ENCODE measurements at regions not wholly inside any gene's neighbourhood (a gene's known extent, or its start where the extent isn't known, plus 50 kb on each side); places are given as distances from the start of the nearest gene placed in this dataset.

DNA sequence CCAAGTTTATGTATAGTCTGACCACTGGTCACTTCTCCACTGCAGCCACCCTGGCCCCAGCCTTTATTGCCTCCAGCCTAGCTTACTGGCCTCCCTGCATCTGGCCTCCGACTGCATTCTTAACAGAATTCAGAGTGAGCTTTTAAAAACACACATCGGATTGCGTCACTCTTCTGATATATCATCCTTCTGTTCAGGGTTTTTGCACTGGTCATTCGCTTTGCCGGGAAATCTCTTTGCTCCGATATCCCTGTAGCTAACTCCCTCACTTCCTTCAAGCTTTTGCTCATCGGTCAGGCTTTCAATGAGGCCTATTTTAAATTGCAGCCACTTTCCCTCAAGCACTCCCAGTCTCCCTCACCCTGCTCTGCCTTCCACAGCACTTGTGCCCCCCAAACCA lies 101.6 kb upstream of the DLX2 start:
- DNase-seq (ENCODE audit: low spot score): no peak

DNA sequence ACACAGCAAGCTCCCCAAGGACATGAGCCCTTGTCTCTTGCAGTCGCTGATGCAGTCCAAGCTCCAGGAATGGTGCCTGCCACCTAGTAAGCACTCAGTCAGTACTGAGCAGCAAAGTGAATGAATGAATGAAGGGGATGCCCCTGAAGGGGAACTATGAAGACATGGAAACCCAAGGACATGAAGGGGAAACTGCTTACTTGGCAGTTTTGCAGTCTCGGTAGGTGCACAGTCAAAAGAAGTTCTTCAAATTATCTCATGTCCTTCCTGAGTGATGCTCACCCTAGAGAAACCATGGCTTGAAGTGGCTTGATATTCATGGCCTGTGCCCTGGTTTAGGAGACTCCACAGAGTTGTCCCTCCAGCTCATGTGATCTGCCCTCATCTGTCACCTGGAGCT lies 102.1 kb upstream of the DLX2 start:
- DNase-seq (ENCODE audit: low spot score): no peak

DNA sequence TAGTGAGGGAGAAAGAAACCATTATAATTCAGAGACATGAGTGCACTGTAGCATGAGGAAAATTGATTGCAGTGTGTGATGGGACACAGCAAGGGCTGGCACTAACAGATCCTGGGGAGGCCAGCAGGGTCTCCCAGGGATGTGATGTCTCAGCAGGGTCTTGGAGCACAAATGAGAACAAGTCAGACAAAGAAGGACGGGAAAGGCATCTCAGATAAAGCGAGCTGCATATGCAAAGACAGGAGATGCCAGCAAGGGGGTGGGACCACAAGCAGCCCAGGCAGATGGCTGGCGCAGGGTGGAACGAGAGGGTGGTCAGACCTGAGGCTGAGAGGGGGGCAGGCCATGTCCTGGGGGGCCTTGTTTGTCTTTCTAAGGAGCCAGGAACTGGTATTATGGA lies 102.6 kb upstream of the DLX2 start:
- DNase-seq (ENCODE audit: low spot score): no peak

DNA sequence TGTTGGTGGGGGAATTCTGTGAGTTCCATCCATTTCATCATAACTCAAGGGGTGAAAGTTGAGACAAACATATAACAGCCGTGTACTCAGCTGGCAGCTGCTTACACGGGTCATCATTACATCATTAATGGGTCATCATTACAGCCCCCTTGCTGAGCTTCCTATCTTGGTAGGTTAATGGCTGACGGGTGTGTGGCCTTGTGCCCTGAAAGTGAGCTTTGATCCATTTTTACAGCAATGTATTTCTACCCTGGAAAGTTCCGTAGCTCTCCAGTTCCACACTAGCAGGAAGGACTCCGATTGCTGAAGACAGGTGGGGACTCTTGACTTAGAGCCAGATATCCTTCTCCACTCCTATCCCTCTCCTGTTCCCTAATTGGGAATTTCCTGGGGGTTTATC lies 105.2 kb upstream of the DLX2 start:
- no peak for DNase-seq (ENCODE audit: low spot score)

DNA sequence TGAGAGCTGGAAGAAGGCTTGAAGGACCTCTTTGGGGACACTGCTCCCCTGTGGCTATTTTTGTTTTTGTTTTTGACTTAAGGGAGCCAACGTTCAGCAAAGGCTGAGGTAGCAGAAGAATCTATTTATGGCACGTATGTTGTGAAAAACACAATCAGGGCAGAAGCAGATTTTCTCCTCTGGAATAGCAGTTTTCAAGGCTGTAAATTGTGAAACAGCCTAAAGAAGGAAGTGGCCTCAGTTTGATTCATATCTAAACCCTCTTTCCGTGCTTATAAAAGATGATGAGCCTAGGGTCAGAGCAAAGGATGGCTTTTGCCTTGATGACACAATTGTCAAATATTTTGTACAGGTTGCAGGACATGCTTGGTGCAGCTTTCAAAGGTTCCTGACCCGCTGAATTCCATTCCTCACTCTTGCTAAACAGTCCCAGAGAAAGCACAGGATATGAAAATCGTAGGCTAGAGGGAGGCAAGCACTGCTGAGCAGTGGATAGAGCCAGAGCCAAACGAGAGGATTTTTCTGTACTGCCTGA lies 106.2 kb upstream of the DLX2 start:
- DNase-seq (ENCODE audit: low spot score): no peak

DNA sequence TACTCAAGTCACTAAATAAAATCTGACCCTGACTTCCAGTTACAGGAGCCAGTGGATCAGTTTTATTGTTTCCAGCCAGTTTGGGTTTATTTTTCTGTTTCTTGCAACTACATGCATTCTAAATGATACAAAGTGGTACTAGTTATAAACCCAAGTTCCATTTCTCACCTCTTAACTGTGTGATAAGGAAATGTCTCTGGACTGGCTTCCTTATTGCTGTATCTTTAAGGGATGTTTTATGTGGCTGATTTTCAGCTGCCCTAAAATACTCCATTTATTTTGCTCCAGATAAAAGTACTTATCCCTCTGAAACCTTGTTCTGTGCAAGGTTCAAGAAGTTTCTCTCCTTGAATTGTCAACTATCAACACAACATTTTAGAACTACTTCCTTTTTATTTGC lies 107.9 kb upstream of the DLX2 start:
- no peak for DNase-seq (ENCODE audit: low spot score)

DNA sequence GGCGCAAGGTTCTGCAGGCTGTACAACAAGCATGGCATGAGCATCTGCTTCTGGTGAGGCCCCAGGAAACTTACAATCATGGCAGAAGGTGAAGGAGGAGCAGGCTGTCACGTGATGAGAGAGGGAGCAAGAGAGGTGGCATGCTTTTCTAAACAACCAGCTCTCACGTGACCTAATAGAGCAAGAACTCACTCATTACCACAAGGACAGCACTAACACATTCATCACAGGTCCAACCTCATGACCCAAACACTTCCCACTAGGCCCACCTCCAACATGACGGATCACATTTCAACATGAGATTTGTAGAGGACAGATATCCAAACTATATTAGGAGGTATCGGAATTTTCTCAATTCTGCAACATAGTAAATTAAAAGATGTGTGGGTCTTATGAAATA lies 108.8 kb upstream of the DLX2 start:
- DNase-seq (ENCODE audit: low spot score): no peak

DNA sequence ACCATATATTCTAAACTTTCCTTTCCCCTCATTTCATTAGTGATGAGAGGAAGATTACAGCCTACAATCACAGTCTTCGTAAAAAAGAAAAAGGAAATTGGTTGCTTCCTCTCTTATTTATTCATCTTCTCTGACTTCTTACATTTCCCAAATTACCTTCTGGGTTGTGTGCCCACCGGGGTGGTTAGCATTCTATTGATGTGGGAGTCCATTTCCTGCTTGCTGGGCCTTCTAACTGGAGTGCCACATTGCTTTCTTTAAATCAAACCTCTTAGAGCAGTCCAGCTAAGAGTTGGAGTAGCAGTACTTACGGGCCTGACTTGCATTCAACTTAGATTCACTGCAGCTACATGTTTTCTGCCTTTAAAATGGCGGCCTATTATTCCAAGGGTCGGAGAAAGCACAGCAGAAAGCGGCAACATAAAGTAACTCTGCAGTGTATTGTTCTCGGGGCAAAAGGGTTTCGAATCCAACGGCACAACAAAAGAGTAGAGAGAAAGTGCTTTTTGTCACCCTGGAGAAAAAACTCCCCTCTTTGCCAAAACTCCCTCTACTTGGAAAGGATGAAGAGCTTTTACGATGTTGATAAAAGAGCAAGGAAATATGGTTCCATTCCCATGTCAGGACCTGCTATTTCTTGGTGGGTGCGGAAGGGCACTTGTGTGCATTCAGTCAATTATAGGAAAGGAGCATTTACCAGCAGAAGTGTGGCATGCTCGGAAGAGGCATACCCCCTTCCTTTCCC lies 110.6 kb upstream of the DLX2 start:
- DNase-seq (ENCODE audit: low spot score): no peak

DNA sequence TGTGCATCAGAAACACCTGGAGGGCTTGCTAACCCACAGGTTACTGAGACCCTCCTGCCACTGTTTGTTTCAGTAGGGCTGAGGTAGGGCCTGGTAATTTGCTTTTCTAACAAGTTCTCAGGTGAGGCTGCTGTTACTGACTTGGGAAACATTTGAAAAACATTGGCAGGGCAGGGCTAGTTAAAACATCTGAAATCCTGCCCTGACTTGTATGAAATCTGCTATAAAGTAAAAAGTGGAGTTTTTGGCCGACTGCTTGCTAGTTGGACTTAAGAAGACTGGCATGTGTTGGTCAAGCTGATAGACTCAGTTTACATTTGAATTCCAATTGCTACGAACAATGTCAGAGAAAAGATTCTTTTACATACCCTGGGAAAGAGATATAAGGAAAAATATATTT lies 111.6 kb upstream of the DLX2 start:
- no peak for DNase-seq (ENCODE audit: low spot score)

DNA sequence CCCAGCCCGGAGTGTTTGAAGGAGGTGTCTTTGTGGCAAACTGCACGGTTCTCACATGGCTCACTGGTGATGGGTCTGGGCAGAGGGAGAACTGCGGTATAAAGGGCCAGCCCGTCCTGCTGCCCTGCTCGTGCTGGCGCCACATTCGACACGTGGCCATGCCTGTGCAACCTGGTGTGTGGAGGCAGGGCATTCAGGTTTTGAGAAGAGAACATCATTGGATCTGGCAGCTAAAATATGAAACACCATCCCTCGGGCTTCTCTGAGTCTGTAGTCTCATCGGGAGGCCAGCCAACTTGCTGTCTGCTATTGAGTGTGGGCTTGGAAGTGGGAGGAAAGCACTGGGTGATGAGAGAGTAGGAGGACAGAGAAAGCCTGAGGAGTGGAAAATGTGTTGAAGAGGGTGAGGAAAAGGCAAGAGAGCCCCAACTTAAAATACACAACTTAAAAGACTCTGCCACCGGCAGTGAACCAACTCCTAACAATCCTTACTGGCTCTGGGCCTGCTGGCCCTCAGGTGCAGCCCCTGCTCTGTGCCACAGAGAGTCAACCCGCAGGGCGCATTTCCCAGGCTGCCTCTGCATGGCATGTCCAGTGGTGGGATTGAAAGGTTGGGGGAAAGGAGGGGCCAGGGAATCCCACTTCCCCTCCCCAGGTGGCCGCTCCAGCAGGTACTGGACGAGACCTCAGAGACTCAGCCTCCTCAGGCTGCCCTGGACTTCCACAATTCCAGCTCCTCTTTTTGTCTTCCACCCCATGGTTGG lies 112.7 kb upstream of the DLX2 start:
- no peak for DNase-seq (ENCODE audit: low spot score)

DNA sequence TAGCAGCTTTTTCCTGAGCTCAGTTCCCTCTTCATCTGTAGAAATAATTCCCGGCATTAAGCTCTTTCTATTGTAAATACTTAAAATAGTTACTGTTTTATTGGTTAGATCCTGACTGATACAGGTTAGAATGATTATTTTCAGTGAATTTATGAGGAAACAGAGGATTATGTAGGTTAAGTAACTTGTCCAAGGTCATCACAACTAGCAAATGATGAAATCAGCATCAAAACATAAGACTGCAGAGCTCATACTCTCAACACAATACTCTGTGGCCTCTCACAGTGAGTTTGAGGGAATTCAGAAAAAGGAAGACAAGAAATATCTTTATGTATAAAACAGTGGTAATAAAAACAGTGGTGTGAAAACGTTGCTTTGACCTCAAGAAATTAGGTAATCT lies 113.2 kb upstream of the DLX2 start:
- DNase-seq (ENCODE audit: low spot score): no peak

DNA sequence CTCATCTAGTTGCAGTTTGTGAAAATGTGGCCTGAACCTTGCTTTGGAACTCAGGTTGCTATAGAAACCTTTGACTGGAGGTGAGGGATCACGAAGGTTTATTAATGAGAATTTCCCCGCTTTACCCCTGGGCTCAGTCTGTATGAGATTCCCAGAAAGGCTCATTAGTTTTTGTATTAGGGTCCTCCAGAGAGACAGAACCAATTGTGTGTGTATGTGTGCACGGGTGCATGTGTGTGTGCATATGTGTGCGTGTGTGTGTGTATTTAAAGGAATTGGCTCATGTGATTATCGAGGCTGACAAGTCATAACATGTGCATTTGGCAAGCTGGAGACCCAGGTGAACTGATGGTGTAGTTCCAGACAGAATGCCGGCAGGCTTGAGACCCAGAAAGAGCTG lies 113.8 kb upstream of the DLX2 start:
- DNase-seq (ENCODE audit: low spot score): no peak

DNA sequence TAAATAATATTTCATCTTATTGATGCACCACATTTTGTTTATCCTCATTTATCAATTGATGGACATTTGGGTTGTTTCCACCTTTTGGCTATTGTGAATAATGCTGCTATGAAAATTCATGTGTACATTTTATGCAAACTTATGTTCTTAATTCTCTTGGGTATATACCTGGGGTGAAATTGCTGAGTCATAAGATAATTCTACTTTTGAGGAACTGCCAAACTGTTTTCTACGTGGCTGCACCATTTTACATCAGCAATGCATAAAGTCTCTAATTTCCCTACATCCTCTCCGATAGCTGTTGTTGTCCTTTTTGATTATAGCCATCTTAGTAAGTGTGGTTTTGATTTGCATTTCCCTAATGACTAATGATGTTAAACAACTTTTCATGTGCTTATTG lies 116.5 kb upstream of the DLX2 start:
- no peak for DNase-seq (ENCODE audit: low spot score)

DNA sequence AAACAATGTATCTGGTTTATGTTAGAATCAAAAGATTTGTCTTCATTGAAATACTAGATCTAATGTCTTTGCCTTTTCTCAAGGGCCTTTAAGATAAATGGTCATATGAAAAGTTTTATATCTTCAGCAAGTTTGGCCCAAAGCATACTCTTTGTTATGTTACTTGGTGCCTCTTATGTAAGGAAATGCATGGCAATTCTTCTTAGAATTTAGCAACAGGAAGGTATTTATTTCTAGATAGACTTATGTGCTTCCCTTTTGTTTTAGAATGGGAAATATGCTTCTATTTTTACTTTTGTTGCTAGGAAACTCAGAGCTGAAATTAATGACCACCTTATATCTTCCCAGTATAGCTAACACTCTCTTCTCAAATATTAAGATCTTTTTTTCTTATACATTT lies 117.4 kb upstream of the DLX2 start:
- no peak for DNase-seq (ENCODE audit: low spot score)

DNA sequence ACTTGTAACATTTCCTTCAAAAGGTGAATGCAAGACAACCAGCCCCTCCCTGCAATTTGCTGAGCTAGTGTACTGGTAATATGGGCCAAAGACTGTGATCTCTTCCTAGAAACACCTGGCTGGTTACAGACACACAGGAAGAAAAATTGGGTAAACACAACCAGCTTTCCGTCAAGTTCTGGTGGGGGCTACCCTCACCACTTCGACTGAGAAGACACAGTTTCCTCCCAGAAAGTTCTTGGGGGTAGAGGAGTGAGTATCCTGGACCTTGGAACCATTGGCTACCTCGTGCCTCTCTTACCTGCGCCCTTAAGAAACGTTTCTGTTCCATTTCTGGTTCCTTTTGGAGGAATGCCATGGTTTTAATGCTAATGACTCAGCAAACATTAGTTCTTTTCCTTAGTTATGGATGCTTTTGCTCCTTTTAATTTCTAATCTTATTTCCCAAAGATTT lies 120.9 kb upstream of the DLX2 start:
- no peak for DNase-seq (ENCODE audit: low spot score)

DNA sequence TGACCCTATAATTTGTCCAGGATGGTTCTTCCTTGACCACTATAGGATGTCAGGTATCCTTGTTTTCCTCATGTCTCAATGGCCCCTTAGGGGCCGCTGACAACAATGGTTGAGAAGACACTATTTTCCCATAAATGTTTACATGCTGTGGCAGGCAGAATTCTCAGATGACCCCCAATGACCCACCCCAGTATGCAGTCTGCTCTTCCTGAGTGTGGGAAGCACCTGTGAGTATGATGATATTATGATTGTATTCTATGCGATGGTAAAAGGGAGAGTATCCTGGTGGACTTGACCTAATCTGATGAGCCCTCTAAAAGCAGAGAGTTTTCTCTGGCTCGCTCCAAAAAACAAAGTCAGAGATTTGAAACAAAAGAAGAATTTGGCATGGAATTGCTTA lies 123.1 kb upstream of the DLX2 start:
- DNase-seq (ENCODE audit: low spot score): no peak

DNA sequence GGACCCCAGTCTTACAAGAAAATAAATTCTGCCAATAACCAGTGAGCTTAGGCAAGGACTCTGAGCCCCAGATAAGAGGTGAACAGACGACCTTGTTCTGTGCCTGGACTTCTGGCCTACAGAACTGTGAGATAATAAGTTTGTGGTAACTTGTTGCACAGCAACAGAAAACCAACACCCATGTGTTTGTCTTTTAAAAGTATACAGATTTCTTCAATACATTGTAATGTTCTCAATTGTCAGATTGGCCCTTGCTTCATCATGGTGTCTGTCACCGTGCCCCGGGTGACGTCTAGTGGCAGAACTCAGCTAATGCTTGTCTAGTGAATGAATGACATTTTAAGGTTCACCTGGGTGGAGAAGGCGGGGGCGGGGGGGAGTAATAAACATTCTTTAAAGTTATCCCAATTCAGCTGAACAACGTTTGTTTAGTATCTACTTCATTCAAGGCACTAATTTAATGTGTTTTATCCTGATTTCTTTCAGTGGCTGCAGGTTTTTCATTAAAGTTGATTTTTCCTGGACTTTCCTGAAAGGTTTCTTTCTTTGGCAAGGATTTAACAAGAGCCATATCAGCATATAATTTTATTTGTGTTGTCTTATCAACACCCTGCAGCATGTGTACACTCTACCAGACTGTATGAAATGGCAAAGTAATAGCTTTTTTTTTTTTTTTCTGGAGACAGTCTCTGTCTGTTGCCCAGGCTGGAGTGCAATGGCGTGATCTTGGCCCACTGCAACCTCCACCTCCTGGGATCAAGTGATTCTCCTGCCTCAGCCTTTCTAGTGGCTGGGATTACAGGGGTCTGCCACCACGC lies 123.8 kb upstream of the DLX2 start:
- DNase-seq (ENCODE audit: low spot score): no peak

DNA sequence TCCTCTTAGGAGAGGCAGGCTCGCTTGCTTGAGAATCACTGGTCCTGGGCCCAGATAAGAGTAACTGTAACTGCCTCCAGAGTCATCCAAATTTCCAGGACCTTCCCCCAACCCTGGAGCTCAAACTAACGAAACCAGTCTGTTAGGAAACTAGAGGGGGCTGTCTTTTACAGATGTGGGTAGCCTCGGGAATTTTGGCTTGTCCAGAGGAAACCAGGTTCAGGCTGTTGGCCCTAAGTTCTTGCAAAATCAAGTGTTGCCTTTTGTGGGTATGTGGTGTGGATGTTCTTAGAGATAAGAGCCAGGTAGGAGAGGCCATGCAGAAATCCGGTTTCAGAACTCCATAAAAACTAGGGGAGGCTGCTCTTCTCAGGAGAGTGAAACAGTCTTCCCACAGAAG lies 125.0 kb upstream of the DLX2 start:
- DNase-seq (ENCODE audit: low spot score): no peak

DNA sequence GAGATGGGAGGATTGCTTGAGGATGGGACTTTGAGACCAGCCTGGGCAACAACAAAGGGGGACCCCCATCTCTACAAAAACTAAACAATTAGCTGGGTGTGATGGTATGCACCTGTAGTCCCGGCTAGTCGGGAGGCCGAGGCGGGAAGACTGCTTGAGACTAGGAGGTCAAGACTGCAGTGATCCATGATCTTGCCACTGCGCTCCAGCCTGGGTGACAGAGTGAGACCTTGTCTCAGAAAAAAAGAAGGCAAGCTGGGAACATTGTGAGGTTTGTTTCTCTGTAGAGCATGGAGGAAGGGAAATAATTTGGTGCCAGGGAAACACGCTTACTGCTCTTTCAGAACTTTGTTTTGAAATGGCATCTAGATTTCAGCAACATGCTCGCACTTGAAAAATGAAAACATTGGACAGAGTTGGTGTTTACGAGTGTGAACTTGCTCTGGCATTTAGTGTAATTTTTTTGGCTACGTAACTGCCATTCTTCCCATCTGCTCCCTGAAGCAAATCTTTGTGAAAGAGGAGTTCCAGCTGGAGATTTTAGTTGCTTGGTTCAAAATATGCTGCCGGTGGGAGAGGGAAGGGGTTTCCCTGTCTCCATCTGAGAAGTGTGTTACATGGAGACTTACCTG lies 125.6 kb upstream of the DLX2 start:
- no peak for DNase-seq (ENCODE audit: low spot score)

DNA sequence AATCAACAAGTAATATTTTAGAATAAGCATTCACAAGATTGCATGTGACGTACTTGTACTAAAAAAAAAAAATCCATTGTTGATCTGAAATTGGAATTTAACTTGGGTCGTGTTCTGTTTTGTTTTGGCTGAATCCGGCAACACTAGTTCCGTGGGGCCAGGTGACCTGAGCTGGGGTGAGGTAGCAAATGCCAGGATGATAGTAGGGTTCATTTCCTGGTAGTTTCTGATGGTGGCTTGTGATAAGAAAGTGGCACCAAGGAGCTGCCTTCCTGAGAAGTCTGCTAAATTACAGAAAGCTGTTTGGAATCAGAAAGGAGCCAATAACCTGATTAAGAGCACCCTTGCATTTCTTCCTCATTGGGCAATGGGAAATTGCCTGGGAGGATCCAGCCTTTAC lies 126.4 kb upstream of the DLX2 start:
- DNase-seq (ENCODE audit: low spot score): no peak

DNA sequence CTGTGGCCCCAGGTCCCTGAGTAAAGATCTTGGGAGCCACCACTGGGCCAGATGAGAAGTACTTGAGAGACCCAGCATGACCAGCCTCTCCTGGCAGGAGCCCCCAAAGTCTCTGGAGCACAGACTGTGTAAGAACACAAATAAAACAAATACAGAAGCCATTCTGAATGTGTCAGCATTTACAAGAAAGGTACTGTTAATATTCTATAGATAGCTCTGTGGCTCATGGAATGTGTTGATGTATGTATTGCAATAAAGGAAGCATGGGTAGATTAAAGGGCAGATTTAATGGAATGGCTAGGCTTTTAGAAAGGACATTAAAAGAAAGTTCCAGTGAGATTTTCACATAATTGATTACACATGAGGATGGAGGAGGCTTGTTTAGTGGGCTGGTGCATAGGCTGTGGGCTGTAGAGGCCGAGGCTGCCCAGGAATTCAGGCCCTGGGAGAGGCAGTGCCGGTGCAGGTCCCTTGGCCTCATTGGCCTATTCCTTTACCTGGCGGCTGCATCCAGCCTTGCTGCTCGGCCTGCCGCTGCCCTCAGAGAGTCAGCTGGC lies 127.7 kb upstream of the DLX2 start:
- no peak for DNase-seq (ENCODE audit: low spot score)

DNA sequence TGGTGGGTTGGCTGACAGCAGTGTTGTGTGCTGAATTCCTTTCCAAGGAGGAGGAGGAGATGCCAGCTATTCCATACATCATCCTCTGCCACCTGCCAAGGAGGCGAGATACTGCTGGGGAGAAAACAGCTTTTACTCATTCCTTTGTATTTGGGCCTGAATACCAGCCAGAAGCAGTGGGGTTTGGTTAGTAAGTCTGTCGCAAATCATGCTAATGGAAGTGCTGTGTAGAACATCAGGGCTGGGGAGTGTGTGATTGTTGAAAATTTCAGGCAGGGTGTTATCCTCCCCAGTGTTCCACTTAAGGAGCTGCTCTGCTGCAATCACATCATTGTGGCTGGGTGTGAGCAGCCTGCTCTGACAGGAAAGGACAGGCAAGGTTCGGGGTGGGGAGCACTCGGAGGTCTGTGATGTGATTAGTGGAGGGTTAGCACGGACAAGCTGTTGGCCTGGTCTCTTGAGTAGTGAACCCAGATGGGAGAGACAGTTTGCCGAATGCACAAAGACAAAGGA lies 128.2 kb upstream of the DLX2 start:
- DNase-seq (ENCODE audit: low spot score): no peak

Data from globus pallidus (tissue), 1 donor.